ENCODE measurements at regions not wholly inside any gene's neighbourhood (a gene's known extent, or its start where the extent isn't known, plus 50 kb on each side); places are given as distances from the start of the nearest gene placed in this dataset.

GRCh38 chr4:66906314-66906713, 639.0 kb downstream of the CENPC start:
- no peak for TF ChIP-seq CTCF (IDR thresholded peaks at IDR 0.05)

- TF ChIP-seq CTCF (IDR thresholded peaks at IDR 0.05), result no peak
Observed at GRCh38 chr4:66899422-66900065, 645.8 kb downstream of the CENPC start.

DNA sequence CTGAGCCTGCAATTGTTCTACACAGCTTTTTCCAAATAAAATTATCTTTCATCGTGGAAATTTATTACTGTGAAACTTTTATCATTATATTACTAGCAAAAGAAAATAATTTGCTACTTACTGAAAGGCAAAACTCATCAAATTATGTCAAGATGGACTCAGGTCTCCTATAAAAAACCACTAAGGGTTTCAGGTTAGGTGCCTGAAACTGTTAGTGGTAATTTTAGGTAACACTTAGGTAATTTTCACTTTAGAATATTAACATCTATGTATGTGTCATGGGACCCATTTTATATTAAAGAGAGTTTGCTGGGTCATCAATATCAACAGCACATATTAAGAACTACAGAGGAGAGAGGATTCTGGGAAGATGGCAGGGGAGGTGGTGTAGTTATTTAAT, 651.5 kb downstream of the CENPC start:
- no peak for TF ChIP-seq CTCF (IDR thresholded peaks at IDR 0.05)

DNA sequence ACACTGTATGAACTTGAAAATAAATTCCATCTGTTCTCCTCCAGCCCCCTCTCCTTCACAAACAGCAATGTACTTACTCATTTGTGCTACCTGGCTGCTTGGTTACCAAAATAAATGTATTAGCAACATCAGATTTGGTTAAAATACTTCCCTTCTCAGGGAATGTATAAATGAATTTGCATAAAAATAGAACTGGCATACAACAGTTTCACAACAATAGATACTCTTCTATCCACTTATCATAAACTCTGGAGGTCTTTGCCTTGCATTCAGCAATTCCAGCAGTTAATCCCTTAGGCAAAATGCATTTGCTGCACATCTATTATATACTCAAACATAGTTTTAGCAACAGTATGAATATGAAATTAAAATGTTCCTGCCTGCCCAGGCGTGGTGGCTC, 658.2 kb downstream of the CENPC start:
- TF ChIP-seq CTCF (IDR thresholded peaks at IDR 0.05), result no peak

GRCh38 chr4:66885501-66886165, 659.7 kb downstream of the CENPC start:
- TF ChIP-seq CTCF (IDR thresholded peaks at IDR 0.05), result no peak

GRCh38 chr4:66876946-66877345, 668.4 kb downstream of the CENPC start:
- TF ChIP-seq CTCF (IDR thresholded peaks at IDR 0.05), result no peak

DNA sequence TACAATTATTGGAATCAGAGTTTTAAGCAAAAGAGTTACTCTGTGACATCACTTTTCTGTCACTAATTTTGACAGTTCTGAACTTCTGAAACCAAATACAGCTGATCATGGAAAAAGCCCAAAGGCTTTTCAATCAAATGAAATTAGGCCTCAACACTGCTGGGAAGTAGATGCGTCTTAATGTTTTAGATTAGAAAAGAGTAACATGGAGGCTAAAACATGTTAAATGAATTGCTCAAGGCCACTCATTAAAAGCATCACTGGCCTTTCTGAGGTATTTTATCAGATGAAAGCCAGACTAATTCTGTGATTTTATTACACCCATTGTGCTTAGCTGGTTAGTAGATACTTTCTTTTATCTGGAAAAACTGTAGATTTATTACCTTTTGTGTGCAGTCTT, 672.6 kb downstream of the CENPC start:
- no peak for TF ChIP-seq CTCF (IDR thresholded peaks at IDR 0.05)
